ENCODE measurements at regions not wholly inside any gene's neighbourhood (a gene's known extent, or its start where the extent isn't known, plus 50 kb on each side); places are given as distances from the start of the nearest gene placed in this dataset.

- no peak for DNase-seq
Measured at GRCh38 chr18:78561757-78562510, 417.7 kb upstream of the SALL3 start.

DNA sequence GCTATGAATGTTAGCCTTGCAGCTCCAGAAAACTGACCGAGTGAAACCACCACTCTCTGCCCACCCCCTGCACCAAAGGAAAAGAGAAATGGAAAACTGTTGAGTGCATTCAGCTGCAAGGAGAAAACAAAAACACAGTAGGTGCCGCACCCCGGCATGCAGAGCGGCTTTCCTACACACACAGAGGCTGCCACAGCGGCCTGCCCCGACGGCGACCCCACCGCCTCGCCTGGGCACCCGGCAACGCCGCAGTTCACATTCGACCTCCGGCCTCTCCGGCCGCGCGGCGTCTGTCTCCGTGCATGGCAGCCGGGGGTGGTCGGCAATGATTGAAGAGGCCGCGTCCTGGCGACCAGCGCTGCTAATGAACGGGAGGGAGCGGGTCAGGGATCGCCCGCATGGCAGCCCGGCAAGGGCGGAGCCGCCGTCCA lies 417.1 kb upstream of the SALL3 start:
- DNase-seq: no peak

GRCh38 chr18:78563110-78563509 lies 416.5 kb upstream of the SALL3 start:
- no peak for DNase-seq

DNA sequence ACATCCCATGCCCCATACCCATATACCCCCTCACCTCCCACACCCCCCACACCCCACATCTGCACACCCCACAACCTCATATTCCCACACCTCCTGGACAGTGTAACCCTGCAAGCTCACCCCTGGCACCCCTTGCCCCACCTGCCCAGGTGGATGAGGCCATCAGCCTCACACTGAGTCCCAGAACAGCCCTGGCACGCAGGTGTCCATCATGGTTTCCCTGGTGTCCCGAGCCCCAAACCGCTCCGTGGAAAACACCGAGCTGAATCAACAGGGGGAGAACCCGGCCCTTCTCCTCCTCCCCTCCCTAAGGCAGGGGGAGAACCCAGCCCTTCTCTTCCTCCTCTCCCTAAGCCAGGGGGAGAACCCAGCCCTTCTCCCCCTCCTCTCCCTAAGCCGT lies 415.6 kb upstream of the SALL3 start:
- DNase-seq: no peak

DNA sequence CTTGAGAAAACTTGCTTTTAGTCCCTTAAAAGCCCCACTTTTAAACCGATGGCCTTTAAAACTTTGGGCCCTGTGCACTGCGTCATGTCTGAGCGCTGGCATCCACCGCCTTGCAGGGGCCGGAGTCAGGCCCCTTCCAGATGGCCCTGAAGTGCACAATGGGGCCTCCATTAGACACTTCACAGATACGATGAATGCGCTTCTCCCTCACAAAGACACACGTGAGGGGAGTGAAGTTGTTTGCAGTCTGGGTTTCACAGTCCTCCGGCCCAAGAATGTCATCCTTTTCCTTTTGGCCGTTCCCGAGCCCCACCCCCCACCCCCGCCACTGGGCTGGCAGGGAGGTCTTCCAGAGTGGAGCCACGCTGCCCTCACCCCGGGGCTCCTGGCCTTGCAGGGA lies 415.1 kb upstream of the SALL3 start:
- DNase-seq: no peak

- no peak for DNase-seq
Measured at GRCh38 chr18:78565240-78565639, 414.4 kb upstream of the SALL3 start.

DNA sequence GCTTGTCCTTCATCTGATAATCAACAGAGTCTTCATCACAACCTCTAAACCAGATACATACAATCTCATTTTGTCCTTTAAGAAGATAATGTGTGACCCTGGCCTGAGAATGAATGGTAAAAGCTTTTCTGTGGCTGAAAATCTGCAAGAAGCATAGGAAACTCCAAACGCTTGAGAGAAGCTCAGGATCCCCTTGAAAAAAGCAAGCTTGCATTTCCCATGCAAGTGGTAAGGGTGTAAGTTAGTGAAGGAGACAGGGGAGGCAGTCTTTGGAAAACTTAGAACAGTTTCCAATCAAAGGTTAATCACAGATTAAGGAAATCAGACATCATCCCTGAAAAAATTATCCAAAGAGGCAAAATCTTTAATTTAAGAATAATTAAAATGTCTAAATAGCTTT lies 413.6 kb upstream of the SALL3 start:
- DNase-seq: no peak

- DNase-seq: no peak
Measured at GRCh38 chr18:78566720-78567119, 412.9 kb upstream of the SALL3 start.

GRCh38 chr18:78571063-78571785 lies 408.4 kb upstream of the SALL3 start:
- DNase-seq: no peak

DNA sequence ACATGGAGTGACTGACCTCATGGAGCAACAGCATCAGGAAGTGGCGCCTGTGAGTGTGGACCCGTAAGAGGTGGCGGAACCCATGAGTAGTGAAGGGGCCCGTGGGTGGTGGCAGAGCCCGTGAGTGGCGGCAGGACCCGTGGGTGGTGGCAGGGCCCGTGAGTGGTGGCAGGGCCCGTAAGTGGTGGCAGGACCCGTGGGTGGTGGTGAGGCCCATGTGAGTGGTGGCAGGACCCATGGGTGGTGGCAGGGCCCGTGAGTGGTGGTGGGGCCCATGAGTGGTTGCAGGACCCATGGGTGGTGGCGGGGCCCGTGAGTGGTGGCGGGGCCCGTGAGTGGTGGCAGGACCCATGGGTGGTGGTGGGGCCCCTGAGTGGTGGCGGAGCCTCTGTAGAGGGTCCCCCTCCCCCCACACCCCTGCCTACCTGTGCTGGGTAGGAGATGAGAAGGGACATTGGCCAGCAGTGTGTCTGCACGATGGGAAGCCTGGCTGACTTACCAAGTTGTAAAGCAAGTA lies 407.7 kb upstream of the SALL3 start:
- no peak for DNase-seq

DNA sequence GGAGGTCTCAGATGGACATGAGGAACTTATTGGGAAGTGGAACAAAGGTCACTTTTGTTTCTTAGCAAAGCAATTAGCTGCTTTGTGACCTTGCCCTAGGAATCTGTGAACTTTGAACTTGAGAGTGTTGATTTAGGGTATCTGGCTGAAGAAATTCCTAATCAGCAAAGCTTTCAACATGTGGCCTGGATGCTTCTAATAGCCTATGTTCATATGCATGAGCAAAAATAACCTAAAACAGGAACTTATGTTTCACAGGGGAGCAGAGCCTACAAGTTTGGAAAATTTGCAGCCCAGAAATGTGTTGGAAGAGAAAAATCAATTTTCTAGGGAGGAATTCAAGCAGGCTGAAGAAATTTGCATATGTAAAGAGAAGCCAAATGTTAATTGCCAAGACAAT lies 405.8 kb upstream of the SALL3 start:
- DNase-seq: no peak

DNA sequence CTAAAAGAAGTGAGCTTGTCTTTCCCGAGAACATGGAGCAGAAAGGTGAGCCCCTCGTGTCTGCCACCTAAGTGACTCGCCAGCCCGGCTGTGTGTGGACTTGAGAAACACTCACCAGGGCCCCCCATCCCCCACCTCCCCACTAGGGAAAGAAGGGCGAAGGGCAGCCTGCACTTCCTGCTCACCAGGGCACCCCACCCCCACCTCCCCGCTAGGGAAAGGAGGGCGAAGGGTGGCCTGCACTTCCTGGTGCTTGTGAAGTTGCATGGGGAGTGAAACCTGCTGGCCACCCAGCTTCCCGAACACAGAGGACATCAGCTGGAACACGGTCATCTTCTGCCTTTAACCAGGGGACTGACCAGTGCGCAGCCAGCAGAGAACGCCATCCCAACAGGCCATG lies 402.7 kb upstream of the SALL3 start:
- DNase-seq: no peak

GRCh38 chr18:78579449-78579848 lies 400.2 kb upstream of the SALL3 start:
- no peak for DNase-seq

GRCh38 chr18:78579854-78580577 lies 399.6 kb upstream of the SALL3 start:
- no peak for DNase-seq

DNA sequence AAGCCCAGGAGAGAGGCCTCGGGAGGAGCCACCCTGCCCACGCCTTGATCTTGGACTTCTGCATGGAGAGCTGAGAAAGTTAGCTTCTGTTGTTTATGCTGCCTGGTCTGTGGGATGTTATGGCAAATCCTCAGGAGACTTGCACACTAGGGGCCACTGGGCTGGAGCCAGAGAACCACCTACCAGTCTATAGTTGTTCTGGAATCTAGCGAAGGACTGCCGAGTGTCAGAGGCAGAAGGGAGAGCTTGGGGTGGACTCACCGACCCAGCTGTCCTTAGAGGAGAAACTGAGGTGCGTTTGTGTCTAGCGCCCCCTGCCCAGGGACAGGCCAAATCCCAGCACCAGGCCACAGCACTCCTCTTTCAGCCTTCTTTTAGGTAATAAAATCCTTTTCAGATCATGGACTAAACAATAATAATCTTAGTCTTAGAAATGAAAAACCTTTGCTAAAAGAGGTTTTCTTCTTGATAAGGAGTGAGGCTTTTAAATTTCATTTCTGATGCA lies 398.7 kb upstream of the SALL3 start:
- DNase-seq: no peak

- DNase-seq: no peak
Measured at GRCh38 chr18:78582181-78582709, 397.4 kb upstream of the SALL3 start.

GRCh38 chr18:78582898-78583738 lies 396.5 kb upstream of the SALL3 start:
- no peak for DNase-seq

- DNase-seq: no peak
Measured at GRCh38 chr18:78583739-78584458, 395.7 kb upstream of the SALL3 start.

- DNase-seq: no peak
Measured at GRCh38 chr18:78584459-78585022, 395.1 kb upstream of the SALL3 start.

- DNase-seq: no peak
Measured at GRCh38 chr18:78586586-78586985, 393.0 kb upstream of the SALL3 start.

- DNase-seq: no peak
Measured at GRCh38 chr18:78587096-78587495, 392.5 kb upstream of the SALL3 start.

Measured in SHP77 treated with DMSO at 0.1 percent for 48 hours (cell line).